Epidermal melanocyte (primary cell): ENCODE measurements at regions not wholly inside any gene's neighbourhood (a gene's known extent, or its start where the extent isn't known, plus 50 kb on each side); places are given as distances from the start of the nearest gene placed in this dataset.
"Not testable (repeated sequence)": the region's sequence is repeated elsewhere in the genome, so short reads cannot be mapped to it uniquely, and the experiment has no call there.

Experiments used
- DNase-seq: peaks from one replicate; pipeline ENCODE4 v3.0.0; 2011; ENCODE audit warnings: low spot score; ENCODE audit not compliant: insufficient read length

DNA sequence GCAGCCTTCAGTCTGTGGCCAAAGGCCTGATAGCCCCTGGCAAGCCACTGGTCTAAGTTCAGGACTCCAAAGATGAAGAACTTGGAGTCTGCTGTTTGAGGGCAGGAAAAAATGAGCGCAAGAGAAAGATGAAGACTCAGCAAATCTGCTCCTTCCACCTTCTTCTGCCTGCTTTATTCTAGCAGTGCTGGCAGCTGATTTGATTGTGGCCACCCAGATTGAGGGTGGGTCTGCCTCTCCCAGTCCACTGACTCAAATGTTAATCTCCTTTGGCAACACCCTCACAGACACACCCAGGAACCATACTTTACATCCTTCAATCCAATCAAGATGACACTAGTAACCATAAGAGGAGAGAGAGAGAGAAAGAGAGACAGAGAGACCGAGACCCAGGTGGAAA lies 127.6 kb downstream of the UTP18 start:
- no peak for DNase-seq

DNA sequence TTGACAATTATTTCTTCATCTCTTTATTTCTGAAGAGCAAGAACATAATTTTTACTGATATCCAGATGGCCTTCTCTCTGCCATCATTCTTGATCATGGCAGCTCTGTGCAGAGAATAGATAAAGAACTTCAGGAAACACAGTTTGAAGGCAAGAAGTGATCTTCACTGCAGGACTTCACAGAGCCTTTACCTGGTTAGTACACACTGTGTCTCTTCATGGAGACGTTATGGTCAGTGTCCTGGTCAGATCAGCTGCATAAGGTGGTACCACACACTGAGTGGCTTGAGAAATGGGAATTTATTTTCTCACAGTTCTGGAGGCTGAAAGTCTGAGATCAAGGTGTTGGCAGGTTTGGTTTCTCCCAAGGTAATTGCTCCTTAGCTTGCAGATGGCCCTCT lies 129.5 kb downstream of the UTP18 start:
- no peak for DNase-seq

DNA sequence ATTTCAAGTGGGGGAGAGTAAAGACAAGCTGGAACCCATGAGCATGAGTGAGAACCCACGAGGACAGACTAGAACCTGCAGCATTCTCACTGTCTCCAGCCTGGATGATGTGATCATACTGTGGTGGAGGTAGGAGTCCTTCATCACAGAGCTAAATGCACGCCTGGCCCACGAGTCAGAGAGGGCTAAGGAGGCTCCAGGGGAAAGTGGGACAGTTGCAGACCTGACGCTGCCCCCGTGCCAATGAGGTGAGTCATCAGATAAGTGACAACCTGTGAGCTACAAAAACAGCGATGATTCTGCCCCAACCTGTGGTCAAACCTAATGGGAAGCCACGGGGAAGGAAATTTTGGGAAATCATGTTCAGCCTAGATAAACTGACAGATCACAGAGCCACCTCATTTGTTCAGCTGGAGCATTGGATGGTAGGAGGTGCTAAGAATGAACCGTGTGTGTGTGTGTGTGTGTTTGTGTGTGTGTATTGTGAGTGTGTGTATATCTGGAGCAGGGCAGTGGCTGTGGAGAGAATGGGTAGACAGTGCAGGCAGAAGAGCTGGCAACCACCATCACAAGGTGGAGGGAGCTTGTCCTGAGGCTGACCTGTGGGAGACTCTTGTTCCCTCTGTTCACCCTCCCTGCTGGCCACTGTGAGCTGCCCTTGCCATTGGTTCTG lies 131.8 kb downstream of the UTP18 start:
- no peak for DNase-seq

DNA sequence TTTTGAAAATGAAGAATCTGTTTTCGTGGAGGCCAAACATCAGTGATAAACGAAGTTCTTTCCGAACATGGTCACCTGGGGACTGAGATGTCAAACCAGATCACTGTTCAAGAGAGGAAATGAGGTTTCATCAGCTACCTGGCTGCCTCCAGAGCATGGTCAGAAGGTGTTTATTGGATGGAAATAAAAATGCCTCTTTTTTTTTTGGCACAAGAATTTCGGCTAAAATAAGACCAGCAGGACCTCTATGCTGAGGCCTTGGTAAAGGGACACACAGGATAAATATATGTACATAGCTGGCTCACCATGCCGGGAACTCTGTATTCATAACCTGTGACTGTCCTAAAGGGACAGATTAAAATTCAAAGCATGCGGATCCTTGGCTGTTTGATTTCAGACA lies 135.3 kb downstream of the UTP18 start:
- DNase-seq, result no peak

DNA sequence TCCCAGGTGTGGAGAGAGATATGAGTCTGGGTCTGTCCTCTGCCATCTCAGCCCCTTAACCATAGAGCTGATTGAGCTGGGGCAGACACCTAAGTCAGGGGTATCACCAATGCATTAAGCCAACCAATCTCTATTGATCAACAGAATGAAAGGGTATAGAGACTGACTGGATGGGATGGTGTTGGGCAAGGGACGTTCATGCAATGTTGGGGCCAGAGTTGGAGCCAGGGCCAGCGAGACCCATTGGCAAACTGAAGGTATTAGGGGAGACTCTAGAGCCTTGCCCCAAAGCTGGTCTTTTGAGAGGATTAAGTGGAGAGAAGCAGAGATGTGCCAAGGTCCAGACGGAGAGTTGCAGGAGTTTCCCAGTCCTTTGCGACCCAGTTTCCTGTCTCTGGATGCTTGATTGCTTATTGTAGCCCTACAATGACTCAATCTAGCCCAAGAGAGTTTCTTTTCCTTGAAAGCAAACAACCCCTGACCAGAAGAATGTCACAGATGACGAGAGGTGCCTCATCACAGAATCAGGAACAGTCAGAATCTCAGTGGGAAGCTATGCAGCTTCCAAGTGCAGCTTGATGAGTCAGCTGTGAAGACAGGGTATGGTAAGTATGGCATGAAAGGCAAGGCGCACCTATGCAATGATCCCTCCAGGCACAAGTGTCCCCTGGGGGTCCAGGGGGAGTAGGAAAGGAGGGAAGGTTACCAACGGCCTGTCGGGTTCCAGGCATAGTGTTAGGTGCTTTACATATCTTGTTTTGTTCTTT lies 137.2 kb downstream of the UTP18 start:
- DNase-seq, result no peak

DNA sequence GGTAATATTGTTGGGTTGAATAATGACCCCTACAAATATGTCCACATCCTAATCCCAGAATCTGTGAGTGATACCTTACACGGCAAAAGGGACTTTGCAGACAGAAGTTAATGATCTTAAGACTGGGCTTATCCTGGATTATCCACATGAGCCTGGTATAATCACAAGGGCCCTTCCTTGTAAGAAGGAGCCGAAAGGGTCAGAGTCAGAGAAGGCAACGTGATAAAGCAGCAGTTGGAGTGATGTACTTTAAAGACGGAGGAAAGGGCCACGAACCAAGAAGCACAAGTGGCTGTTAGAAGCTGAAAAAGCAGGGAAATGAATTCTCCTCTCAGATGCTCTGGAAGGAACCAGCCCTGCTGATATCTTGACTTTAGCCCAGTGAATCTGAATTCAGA lies 137.8 kb downstream of the UTP18 start:
- no peak for DNase-seq

DNA sequence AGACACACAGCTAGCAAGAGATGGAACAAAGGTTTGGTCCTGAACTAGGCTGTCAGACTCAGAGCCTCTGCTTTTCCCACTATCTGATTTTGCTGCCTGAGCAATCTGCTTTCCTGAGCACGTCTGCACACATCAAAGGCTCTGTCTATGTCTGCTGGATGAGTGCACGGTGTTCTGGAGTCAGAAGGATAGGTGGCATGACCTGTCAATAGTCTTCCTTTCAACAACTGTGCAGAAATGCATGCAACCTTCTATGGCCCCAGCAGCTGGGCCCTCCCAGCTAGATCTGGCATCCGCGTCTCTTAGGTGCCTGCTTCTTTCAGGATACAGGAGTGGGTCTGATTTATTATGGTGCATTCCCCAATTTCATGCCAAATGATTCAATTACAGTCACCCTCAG lies 138.3 kb downstream of the UTP18 start:
- no peak for DNase-seq

DNA sequence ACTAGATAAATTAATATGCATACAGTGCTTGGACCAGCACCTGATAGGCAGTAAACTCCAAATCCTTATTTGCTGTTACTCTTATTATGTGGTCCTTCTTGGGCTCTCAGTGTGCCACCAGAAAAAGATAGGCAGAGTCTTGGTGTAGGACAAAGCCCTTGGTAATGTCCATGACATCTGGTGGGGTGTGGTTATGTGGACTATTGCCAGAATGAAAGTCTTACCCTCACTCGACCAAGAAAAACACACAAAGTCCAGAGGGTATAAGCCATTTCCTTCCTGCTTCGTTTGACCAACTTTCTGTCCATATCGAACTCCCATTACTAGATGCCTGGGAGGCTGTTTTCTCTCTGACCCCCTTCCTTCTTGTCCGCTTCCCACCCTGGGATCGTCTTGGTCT lies 140.9 kb downstream of the UTP18 start:
- DNase-seq, result no peak

DNA sequence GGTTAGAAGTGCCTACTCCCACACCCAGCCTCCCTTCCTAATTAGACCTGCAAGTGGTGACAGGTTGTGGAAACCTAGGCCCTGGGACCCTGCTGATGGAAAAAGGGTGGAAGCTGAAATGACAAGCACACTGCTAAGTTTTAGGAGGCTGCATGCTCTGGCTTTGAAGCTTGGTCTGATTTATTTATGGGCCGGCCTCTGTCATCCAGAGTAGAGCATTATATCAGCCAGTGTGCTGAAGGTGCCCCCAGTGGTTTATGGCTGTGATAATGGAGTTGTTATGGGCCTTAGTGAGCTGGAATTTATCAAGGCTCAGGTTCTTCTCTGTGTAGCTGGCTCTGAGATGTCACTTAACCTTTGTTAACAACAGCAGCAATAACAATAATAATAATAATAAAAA lies 142.6 kb downstream of the UTP18 start:
- no peak for DNase-seq

DNA sequence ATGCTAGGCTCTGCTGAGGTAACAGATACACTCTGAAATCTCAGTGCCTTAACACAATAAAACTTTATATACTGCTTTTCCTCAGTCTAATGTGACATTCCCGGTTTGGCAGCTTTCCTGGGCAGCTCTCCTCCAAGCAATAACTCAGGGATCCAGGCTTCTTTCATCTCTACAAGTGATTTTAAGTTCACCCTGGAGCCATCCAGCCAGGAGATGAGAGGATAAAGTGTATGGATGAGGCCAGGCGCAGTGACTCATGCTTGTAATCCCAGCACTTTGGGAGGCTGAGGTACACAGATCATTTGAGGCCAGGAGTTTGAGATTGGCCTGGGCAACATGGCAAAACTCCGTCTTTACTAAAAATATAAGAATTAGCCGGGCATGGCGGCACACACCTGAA lies 147.2 kb downstream of the UTP18 start:
- no peak for DNase-seq

DNA sequence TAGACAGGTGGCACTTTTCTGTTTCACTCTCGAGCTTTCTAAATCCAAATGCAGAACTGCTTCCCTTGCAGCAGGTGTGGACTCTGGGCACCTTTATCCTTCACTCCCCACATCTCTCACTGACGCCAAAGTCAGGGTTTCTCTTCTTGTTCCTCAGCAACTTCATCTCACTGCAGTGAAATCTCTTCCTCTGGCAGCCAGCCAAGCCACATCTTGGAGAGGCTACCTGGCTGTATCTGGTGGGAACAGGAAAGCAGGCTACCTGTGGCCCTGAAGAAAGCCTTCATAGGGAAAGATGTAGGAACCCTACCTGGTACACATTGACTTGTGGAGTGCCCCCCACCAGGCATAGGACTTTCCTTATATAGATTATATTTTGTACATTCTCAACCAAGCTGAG lies 159.1 kb downstream of the UTP18 start:
- DNase-seq, result no peak

DNA sequence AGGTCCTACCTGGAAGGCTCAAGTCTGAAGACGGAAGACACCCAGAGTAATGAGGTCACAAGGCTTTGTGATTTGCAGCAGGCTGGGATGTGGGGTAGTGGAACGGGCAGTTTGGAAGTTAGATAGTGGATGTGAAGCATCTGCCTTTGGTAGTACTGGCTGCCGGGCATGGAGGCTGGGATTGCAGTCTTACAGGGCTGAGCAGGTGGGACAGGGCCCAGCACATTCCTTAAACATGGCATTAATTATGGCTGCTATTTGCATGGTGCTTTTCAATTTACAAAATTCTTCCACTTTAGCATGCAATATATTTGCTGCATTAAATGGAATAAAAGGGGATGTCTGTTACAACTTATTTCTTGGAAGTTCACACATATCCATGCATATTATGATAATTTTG lies 161.2 kb downstream of the UTP18 start:
- no peak for DNase-seq

DNA sequence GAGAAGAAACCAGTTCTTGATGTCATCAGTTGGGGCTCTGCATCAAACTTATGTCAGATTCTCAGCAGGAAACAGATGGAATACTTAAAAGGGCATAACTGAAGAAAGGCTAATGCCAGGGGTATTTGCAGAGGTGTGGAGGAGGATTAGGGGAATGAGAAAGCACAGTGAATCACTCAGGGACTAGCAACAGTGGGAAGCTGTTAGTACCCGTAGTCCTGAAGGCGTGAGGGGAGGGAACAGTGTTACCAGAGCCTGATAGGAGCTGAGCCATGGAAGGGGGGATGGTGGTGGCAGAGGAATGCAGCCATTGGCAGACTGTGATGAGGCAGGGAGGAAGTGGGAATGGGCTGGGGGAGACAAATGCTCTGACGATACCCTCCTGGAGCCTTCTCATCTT lies 162.3 kb downstream of the UTP18 start:
- no peak for DNase-seq

DNA sequence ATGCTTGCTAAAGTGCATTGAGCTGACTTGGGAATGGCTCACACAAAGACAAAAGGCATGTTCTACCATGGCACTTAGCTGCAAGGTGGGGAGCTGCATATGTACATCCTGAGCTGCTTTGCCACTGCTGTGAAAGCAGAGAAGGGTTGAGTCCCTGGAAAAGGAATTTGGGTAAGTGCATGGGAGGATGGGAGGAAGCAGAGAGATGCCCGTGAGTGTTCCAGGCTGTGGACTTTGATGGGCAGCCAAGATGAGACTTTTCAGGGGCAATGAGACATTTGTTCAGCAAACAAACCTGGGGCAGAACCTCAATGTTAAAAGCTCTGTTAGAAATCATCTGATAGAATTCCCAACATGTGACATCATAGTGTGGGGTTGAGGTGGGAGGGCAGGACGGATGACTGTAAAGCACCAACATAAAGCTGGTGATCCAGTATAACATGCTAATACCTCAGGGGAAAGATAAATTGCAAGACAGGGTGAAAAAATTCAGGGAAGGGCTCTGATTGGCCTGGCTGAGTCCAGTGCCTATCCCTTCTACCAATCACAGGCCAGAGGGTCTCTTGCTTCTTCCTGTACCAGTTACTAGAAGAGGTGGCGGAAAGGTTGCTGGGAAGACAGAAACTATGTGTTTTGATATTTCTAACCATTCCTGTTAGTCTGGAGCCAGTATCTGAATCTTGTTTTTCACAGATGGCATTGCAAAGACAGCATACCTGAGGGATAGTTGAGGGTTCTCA lies 163.2 kb downstream of the UTP18 start:
- DNase-seq, result no peak

DNA sequence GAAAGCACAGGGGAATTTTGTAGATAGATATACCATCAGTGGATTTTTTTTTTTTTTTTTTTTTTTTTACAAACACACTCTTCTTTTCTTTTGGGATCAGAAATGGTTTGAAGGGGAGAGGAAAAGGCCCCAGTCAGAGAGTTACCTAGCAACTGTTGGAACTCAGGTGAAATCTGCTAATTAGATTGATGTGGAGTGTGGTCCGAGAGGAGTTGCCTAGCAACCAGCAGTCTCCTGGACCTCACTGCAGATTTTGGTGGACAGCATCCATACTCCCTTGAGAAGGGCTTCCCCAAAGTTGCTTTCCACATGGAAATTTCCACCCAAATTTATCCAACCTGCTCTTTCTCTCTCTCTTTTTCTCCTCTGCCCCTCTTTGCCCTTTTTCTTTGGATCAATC lies 165.4 kb downstream of the UTP18 start:
- DNase-seq, result no peak

DNA sequence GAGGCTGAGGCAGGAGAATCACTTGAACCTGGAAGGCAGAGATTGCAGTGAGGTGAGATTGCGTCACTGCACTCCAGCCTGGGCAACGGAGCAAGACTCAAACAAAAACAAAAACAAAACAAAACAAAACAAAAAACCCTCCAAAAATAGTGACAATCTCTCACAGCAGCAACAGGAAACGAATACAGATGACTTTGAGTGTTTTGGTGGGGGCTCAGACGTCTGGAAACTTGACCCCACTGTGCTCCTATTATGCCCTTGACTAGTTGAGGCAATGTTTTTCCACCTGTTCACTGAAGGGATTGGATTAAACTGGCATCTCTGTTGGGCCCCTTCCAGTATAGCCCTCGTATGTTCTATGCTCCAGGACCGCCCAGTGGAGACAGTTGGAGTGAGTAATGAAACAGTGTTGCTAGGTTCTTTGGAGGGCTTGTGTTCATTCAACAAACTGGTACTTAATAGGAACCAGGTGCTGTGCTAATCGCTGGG lies 167.0 kb downstream of the UTP18 start:
- DNase-seq, result no peak

DNA sequence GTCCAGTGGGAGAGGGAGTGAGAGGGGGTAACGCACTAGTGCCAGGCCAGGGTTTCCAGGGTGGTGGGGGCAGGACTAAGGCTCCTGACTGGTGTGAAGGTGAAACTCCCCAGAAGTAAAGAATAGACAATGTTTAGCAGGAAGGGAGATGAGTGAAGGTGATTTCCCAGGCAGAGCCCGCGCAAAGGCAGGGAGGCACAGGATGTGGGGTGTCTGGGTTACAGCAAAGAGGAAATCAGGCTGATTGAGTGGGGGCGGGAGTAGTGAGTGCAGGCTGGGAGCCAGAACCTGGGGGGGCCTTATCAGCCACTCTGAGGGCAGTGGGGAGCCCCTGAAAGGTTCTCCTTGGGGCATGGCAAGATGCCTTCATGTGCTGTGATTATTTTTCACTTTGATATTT lies 167.5 kb downstream of the UTP18 start:
- no peak for DNase-seq

DNA sequence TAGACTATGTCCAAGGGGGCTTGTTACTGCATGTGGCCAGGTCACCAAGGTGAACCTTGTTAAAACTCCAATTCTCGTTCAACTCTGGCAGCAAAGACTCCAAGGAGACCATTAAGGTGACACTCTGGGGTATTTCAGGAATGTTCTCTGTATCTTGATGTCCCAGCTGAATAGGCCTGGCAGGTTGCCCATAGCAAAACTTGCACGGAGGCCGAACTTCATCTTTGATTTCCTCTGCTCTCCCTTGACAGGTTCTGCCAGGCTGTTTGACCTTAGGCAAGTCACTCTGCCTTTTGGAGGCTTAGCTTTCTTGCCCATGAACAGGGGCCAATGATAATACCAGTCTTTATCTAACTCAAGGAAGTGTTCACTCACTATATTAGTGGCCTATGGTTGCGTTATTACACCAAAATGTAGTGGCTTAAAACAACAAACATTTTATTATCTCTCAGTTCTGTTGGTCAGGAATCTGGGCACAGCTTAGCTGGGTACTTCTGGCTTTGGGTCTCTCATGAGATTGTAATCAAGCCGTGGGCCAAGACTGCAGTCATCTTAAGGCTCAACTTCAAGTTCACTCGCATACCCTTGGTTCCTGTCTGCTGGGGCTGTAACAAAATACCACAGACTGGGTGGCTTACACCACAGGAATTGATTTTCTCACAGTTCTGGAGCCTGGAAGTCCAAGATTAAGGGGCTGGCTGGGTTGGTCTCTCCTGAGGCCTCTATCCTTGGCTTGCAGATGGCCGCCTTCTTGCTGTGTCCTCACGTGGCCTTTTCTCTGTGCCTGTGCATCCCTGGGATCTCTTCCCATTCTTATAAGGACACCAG lies 168.5 kb downstream of the UTP18 start:
- no peak for DNase-seq

DNA sequence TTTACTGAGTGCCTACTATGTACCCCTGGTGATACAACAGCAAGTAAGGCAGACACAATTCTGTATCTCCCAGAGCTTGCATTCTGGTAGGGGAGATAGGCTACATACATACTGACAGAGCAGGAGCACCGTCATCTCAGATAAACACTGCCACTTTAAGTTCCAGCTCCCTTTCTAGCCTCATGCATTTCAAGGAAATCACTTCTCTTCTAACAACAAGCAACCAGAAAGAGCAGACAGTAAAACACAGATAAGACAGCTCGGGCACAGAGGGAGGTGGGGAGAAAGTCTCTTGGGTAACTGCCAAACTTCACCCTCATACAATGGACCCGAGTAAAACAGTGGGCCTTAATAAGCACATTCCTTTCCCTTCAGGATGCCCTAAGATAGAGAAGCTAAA lies 169.6 kb downstream of the UTP18 start:
- not testable (repeated sequence) for DNase-seq

DNA sequence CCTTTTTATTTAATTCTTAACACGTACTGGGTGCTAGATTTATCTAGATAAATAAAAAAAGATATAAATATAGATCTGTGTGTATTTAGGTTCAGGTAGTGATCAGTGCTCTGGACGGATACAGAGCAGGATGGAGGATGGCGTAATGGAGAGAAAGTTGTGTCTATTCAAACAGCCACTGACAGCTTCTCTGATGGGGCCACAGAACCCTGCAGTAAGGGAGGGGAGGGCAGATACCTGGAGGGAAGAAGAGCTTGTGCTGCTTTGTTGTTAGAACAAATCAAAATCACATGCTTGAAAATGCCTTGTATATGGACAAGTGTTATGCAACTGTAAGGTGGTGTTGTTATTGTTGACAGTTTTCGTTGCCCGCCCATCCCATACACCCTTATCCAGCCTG lies 170.2 kb downstream of the UTP18 start:
- no peak for DNase-seq

DNA sequence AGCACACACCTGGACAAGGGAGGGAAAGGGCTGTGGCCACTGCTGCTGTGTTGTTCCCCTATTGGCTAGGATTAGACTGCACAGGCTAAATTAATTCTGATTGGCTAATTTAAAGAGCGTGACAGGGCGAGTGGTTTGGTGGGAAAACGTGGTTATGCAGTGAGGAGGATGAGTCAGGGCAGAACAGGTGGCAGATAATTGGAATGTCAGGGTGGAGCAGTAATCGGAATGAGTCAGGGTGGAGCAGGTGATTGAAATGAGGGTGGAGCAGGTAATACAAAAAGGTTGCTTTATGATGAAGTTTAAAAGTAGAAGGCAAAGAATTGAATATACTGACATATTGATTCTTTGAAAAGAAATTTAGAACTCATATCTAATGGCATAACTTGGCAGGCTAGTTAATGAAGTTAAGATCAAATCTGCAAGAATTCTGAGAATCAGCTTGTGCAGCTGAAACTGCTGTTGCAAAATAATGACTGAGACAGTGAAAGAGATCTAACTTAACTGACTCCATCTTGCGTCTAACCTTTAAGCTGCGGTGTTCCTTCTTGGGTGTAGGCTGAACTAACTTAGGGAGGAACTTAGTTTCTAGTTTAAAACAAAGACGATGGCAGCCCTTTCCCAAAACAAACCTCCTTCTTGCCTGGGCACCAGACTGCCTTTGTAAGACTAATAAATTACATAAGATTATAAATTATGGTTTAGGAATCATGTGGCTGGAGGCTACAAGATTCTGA lies 174.3 kb downstream of the UTP18 start:
- no peak for DNase-seq
